OCI-LY7 (cell line): ENCODE measurements at regions not wholly inside any gene's neighbourhood (a gene's known extent, or its start where the extent isn't known, plus 50 kb on each side); places are given as distances from the start of the nearest gene placed in this dataset.

Source experiments
- BruUV-seq: library from RNA; stranded (reverse); fragments of 400-500 nt; replicated peaks from 2 replicates; lab custom pipeline; 2021; lab: Mats Ljungman, UMichigan
- CTCF ChIA-PET: fragments of 300-600 bp; sonication (Branson Sonifier 250); formaldehyde crosslinking; loops from one replicate; lab custom pipeline; 2022; ENCODE audit warnings: antibody characterized with exemption; ENCODE audit not compliant: unreplicated experiment; lab: Charles Lee
- POLR2A ChIA-PET: fragments of 300-600 bp; sonication (Branson Sonifier 250); formaldehyde crosslinking; loops from one replicate; lab custom pipeline; 2022; ENCODE audit warnings: antibody characterized with exemption; lab: Charles Lee
- DNase-seq: peaks from one replicate; pipeline ENCODE4 v3.0.0-alpha.2; 2015; ENCODE audit warnings: low spot score
- H2AFZ ChIP-seq: fragments of 200-600 bp; sonication (generic), shearing (Covaris generic); 2 replicates; pipeline ENCODE4 v1.6.1; 2014; ENCODE audit warnings: mild to moderate bottlenecking, antibody characterized with exemption, low read length, moderate library complexity
- H3K27ac ChIP-seq: fragments of 200-600 bp; sonication (generic); 2 replicates; pipeline ENCODE4 v1.5.1; 2014; ENCODE audit warnings: mixed run types, low read depth, mild to moderate bottlenecking, moderate library complexity, low read length, inconsistent platforms; ENCODE audit not compliant: poor library complexity, severe bottlenecking
- H3K36me3 ChIP-seq: fragments of 200-600 bp; sonication (generic); 2 replicates; pipeline ENCODE4 v1.6.1; 2014; ENCODE audit warnings: mild to moderate bottlenecking, antibody characterized with exemption, low read length, moderate library complexity, mixed read lengths; ENCODE audit not compliant: insufficient read depth
- H3K4me1 ChIP-seq: fragments of 200-600 bp; sonication (generic); 2 replicates; pipeline ENCODE4 v1.5.1; 2014; ENCODE audit warnings: mild to moderate bottlenecking, low read length; ENCODE audit not compliant: insufficient read depth, poor library complexity, severe bottlenecking
- H3K4me2 ChIP-seq: fragments of 200-600 bp; sonication (generic); 2 replicates; pipeline ENCODE4 v1.6.1; 2014; ENCODE audit warnings: mild to moderate bottlenecking, low read length
- H3K4me3 ChIP-seq: fragments of 200-600 bp; sonication (generic); 2 replicates; pipeline ENCODE4 v1.5.1; 2014; ENCODE audit warnings: mild to moderate bottlenecking, low read depth, low read length; ENCODE audit not compliant: poor library complexity, severe bottlenecking
- H3K79me2 ChIP-seq: fragments of 200-600 bp; sonication (generic); 2 replicates; pipeline ENCODE4 v1.6.1; 2016; ENCODE audit warnings: low read depth, mild to moderate bottlenecking, low read length, moderate library complexity, mixed read lengths; ENCODE audit not compliant: insufficient read depth
- H3K9me2 ChIP-seq: fragments of 200-600 bp; sonication (generic); 2 replicates; pipeline ENCODE4 v1.6.1; 2016; ENCODE audit warnings: mild to moderate bottlenecking, low read length, mixed read lengths; ENCODE audit not compliant: insufficient read depth
- H3K9me3 ChIP-seq: fragments of 200-600 bp; sonication (generic); 2 replicates; pipeline ENCODE4 v1.6.1; 2014; ENCODE audit warnings: mild to moderate bottlenecking, mixed run types, low read length, mixed read lengths
- H4K20me1 ChIP-seq: fragments of 200-600 bp; sonication (generic); 2 replicates; pipeline ENCODE4 v1.6.1; 2014; ENCODE audit warnings: mild to moderate bottlenecking, antibody characterized with exemption, low read length, moderate library complexity, mixed read lengths; ENCODE audit not compliant: insufficient read depth
- EZH2phosphoT487 ChIP-seq: fragments of 200-600 bp; sonication (generic); IDR thresholded peaks from 2 replicates; pipeline ENCODE4 v1.6.1; 2018; ENCODE audit warnings: low read depth, borderline replicate concordance, mild to moderate bottlenecking, mixed run types, antibody characterized with exemption, low read length, moderate library complexity, mixed read lengths
- intact Hi-C: fragments of 100-400 bp; cut with micrococcal nuclease; formaldehyde crosslinking; loops from one replicate; pipeline ENCODE4 v1.10.0; 2022; ENCODE audit not compliant: unreplicated experiment
- TF ChIP-seq, protein P1 (sequence below): fragments of 200-600 bp; sonication (generic); conservative IDR thresholded peaks from 2 replicates; pipeline ENCODE4 v1.5.1; 2014; ENCODE audit warnings: mild to moderate bottlenecking, antibody characterized with exemption, low read length, moderate library complexity, mixed read lengths

DNA sequence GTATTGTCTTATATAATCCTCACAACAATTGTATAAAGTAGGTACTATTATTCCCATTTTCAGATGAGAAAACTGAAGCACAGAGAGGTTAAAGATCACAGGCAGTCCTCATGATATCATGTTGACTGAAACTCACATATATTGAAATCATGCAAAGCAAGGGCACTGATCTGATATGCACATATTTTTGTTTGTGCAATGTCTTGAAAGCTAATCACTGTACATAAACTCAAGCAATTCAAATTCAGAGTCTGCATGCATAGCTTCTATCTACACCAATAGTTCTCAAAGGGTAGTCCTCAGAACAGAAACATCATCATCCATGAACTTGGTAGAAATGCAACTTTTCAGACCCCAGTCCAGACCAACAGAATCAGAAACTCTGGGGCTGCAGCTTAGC lies 119.2 kb upstream of the STT3B start:
- no peaks in the 10 kb centered on the region for H3K4me1 ChIP-seq
- intact Hi-C loops, result no loop called here
- H3K9me2 ChIP-seq, result no peaks in the 10 kb centered on the region
- H3K27ac ChIP-seq, result no peak overlapping the region
- no peaks in the 10 kb centered on the region for H3K36me3 ChIP-seq
- no TSS peak for BruUV-seq
- no peak for DNase-seq
- no peak overlapping the region for H3K4me2 ChIP-seq
- H4K20me1 ChIP-seq, result no peaks in the 10 kb centered on the region
- H2AFZ ChIP-seq, result no peak overlapping the region
- H3K79me2 ChIP-seq, result no peaks in the 10 kb centered on the region
- ChIA-PET POLR2A (no interaction called here), CTCF (no interaction called here)
- H3K9me3 ChIP-seq, result no peaks in the 10 kb centered on the region
- TF ChIP-seq EZH2phosphoT487, result no peak
- TF ChIP-seq, protein P1, sequence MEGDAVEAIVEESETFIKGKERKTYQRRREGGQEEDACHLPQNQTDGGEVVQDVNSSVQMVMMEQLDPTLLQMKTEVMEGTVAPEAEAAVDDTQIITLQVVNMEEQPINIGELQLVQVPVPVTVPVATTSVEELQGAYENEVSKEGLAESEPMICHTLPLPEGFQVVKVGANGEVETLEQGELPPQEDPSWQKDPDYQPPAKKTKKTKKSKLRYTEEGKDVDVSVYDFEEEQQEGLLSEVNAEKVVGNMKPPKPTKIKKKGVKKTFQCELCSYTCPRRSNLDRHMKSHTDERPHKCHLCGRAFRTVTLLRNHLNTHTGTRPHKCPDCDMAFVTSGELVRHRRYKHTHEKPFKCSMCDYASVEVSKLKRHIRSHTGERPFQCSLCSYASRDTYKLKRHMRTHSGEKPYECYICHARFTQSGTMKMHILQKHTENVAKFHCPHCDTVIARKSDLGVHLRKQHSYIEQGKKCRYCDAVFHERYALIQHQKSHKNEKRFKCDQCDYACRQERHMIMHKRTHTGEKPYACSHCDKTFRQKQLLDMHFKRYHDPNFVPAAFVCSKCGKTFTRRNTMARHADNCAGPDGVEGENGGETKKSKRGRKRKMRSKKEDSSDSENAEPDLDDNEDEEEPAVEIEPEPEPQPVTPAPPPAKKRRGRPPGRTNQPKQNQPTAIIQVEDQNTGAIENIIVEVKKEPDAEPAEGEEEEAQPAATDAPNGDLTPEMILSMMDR, result no peak
- H3K4me3 ChIP-seq, result no peak overlapping the region

DNA sequence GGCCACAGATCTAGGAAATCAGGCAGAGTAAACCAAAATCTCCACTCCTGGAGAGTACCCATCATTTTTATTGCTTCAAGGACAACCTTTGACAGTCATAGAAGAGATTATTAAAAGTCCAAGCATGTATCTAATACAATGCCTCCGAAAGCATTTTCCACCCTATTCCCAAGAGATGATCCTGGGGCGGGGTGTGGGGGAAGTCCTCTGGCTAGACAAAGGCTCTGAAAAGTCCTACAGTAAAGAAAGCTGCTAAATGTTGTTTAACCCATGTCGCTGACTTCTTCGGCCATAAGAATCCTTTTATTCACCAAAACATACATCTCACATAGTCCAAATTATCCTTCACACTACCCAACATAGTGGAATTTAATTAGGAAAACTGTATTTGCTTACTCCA lies 115.7 kb upstream of the STT3B start:
- BruUV-seq, result no TSS peak
- Histone ChIP-seq H4K20me1 (no peaks in the 10 kb centered on the region), H3K9me2 (no peaks in the 10 kb centered on the region), H3K4me2 (no peak overlapping the region), H3K4me3 (no peak overlapping the region), H3K36me3 (no peaks in the 10 kb centered on the region), H2AFZ (no peak overlapping the region), H3K79me2 (no peaks in the 10 kb centered on the region), H3K4me1 (no peaks in the 10 kb centered on the region), H3K9me3 (no peaks in the 10 kb centered on the region), H3K27ac (no peak overlapping the region)
- no peak for DNase-seq
- TF ChIP-seq EZH2phosphoT487, result no peak
- TF ChIP-seq, protein P1, result no peak
- intact Hi-C loops, result no loop called here
- CTCF ChIA-PET, result no interaction called here
- POLR2A ChIA-PET, result interaction anchor here (0.6 kb wide), 1 partner anchor 124 kb away, joined by 3 read pairs; no protein-coding TSS in a partner anchor

DNA sequence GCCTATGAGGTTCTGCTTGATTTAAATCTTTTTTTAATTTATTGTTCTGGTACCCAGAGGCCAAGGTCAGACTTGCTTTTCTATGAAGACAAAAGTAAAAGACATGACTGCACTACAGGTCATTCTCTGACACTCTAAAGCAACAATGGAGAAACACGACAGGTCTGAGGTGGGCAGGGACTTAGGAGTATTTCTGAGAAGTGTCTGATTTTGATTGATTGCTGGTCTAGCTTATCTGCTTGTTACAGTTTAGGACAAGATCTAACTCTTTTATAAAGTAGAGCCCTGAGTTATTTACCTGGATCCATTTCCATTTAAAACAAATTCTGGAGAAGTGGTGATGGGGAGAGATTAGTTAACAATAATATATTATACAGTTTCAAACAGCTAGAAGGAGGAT lies 115.2 kb upstream of the STT3B start:
- ChIA-PET POLR2A (no interaction called here), CTCF (no interaction called here)
- Histone ChIP-seq H2AFZ (no peak overlapping the region), H3K4me3 (no peak overlapping the region), H3K36me3 (no peaks in the 10 kb centered on the region), H3K9me3 (no peaks in the 10 kb centered on the region), H3K79me2 (no peaks in the 10 kb centered on the region), H3K4me2 (no peak overlapping the region), H3K27ac (no peak overlapping the region), H4K20me1 (no peaks in the 10 kb centered on the region), H3K9me2 (no peaks in the 10 kb centered on the region), H3K4me1 (no peaks in the 10 kb centered on the region)
- DNase-seq, result no peak
- intact Hi-C loops, result no loop called here
- TF ChIP-seq, protein P1, result no peak
- no peak for TF ChIP-seq EZH2phosphoT487
- BruUV-seq, result no TSS peak
